GM12878 (cell line): ENCODE measurements at regions not wholly inside any gene's neighbourhood (a gene's known extent, or its start where the extent isn't known, plus 50 kb on each side); places are given as distances from the start of the nearest gene placed in this dataset.

ENCODE experiments used
- ATAC-seq: fragments of 200-7000 bp; cut with Tn5 transposase; 3 replicates; pipeline ENCODE4 v1.9.1; 2020; ENCODE audit warnings: mild to moderate bottlenecking, moderate library complexity
- BruUV-seq: library from RNA; stranded (reverse); fragments of 400-500 nt; replicated peaks from 2 replicates; lab custom pipeline; 2021; lab: Mats Ljungman, UMichigan
- CTCF ChIA-PET: fragments of 300-600 bp; sonication (Branson Sonifier 250); formaldehyde crosslinking; extraction: SDS; loops from one replicate; lab custom pipeline; 2021; ENCODE audit warnings: inconsistent platforms; lab: Yijun Ruan, JAX
- POLR2A ChIA-PET: fragments of 350-600 bp; formaldehyde crosslinking; extraction: SDS; loops from one replicate; lab custom pipeline; 2021; ENCODE audit warnings: inconsistent platforms; lab: Charles Lee
- RAD21 ChIA-PET: fragments of 300-600 bp; sonication (Branson Sonifier 250); formaldehyde crosslinking; loops from one replicate; lab custom pipeline; 2023; ENCODE audit warnings: antibody characterized with exemption; ENCODE audit not compliant: unreplicated experiment; lab: Charles Lee
- SMC1A ChIA-PET: fragments of 300-600 bp; sonication (Branson Sonifier 250); formaldehyde crosslinking; loops from one replicate; lab custom pipeline; 2023; ENCODE audit not compliant: unreplicated experiment, uncharacterized antibody; lab: Charles Lee
- DNase-seq: peaks from one replicate; pipeline ENCODE4 v3.0.0-alpha.2; 2011; ENCODE audit warnings: low read depth, low spot score
- FAIRE-seq: peaks from 3 replicates; lab custom pipeline; 2011; peaks lifted over from hg19 to GRCh38; lab: Jason Lieb, UNC
- H2AFZ ChIP-seq: 2 replicates; pipeline ENCODE4 v1.6.0; 2011; ENCODE audit warnings: low read depth, low read length, control low read depth; ENCODE audit not compliant: control insufficient read depth
- H3K27ac ChIP-seq: 2 replicates; pipeline ENCODE4 v1.5.1; 2011; ENCODE audit warnings: control low read depth; ENCODE audit not compliant: control insufficient read depth, insufficient read depth
- H3K27me3 ChIP-seq, 2 experiments: replicated peaks in 1 of 2; 2 replicates each; pipeline versions ENCODE4 v1.6.0 to v1.6.1; 2011; ENCODE audit warnings: low read length in 1 of 2; ENCODE audit not compliant: control insufficient read depth in 2 of 2, insufficient read depth in 2 of 2
- H3K36me3 ChIP-seq, 2 experiments: 2 replicates each; pipeline ENCODE4 v1.5.1; 2011; ENCODE audit warnings: low read length in 1 of 2; ENCODE audit not compliant: control insufficient read depth in 2 of 2, insufficient read depth in 2 of 2
- H3K4me1 ChIP-seq: 2 replicates; pipeline ENCODE4 v1.6.1; 2011; ENCODE audit warnings: mild to moderate bottlenecking, low read length, moderate library complexity, mixed read lengths; ENCODE audit not compliant: control insufficient read depth, insufficient read depth
- H3K4me2 ChIP-seq: 2 replicates; pipeline ENCODE4 v1.6.0; 2011; ENCODE audit warnings: control low read depth; ENCODE audit not compliant: control insufficient read depth, insufficient read depth
- H3K4me3 ChIP-seq: fragments of 200-600 bp; sonication (generic); 2 replicates; pipeline ENCODE4 v1.5.1; 2016
- H3K79me2 ChIP-seq: 2 replicates; pipeline ENCODE4 v1.6.0; 2011; ENCODE audit warnings: low read length; ENCODE audit not compliant: control insufficient read depth, insufficient read depth
- H3K9ac ChIP-seq: 2 replicates; pipeline ENCODE4 v1.8.0; 2011; ENCODE audit warnings: low read length, control low read depth, mixed read lengths; ENCODE audit not compliant: control insufficient read depth, insufficient read depth
- H3K9me3 ChIP-seq: replicated peaks from 3 replicates; pipeline ENCODE4 v1.5.1; 2011; ENCODE audit warnings: mild to moderate bottlenecking, low read length; ENCODE audit not compliant: control insufficient read depth, insufficient read depth
- H4K20me1 ChIP-seq: 2 replicates; pipeline ENCODE4 v1.6.0; 2011; ENCODE audit not compliant: control insufficient read depth, insufficient read depth
- BACH1 ChIP-seq: fragments of 450-650 bp; IDR thresholded peaks from 2 replicates; pipeline ENCODE4 v1.6.1; 2017; ENCODE audit warnings: mild to moderate bottlenecking, borderline replicate concordance
- CBX5 ChIP-seq: sonication (generic); IDR thresholded peaks from 2 replicates; pipeline ENCODE4 v1.6.1; 2016; ENCODE audit warnings: low read depth, moderate library complexity, mild to moderate bottlenecking, inconsistent platforms
- CEBPB ChIP-seq, 2 experiments: fragments of 150-350 bp in 1 of 2; IDR thresholded peaks; 2 replicates each; pipeline ENCODE4 v1.6.1; 2012 to 2014; ENCODE audit warnings: low read depth in 2 of 2, low read length in 2 of 2, borderline replicate concordance in 1 of 2, inconsistent platforms in 1 of 2
- CHD2 ChIP-seq: IDR thresholded peaks from 2 replicates; pipeline ENCODE4 v1.6.1; 2011; ENCODE audit warnings: low read depth, low read length, improper control_type of control experiment, borderline replicate concordance
- CREB1 ChIP-seq: IDR thresholded peaks from 2 replicates; pipeline ENCODE4 v1.6.1; 2012; ENCODE audit warnings: low read depth, mild to moderate bottlenecking, inconsistent platforms
- EP300 ChIP-seq, 2 experiments: fragments of 150-350 bp in 1 of 2; IDR thresholded peaks; 2 replicates each; pipeline ENCODE4 v1.6.1; 2011 to 2012; ENCODE audit warnings: low read depth in 2 of 2, low read length in 2 of 2, borderline replicate concordance in 1 of 2, improper control_type of control experiment in 1 of 2, inconsistent platforms in 1 of 2; ENCODE audit not compliant: control insufficient read depth in 1 of 2
- FOXK2 ChIP-seq: fragments of 450-650 bp; IDR thresholded peaks from 2 replicates; pipeline ENCODE4 v1.6.1; 2017; ENCODE audit warnings: mild to moderate bottlenecking, moderate library complexity
- HDGF ChIP-seq: fragments of 450-650 bp; IDR thresholded peaks from 2 replicates; pipeline ENCODE4 v1.6.1; 2016; ENCODE audit warnings: antibody characterized with exemption
- NR2C1 ChIP-seq: fragments of 450-650 bp; IDR thresholded peaks from 2 replicates; pipeline ENCODE4 v1.6.1; 2017; ENCODE audit warnings: antibody characterized with exemption, mild to moderate bottlenecking, moderate library complexity
- RAD21 ChIP-seq: IDR thresholded peaks from 2 replicates; pipeline ENCODE4 v1.6.1; 2011; ENCODE audit warnings: mild to moderate bottlenecking, low read depth, low read length, moderate library complexity; ENCODE audit not compliant: insufficient read depth
- RB1 ChIP-seq: fragments of 450-650 bp; formaldehyde crosslinking; IDR thresholded peaks from 2 replicates; pipeline ENCODE4 v1.6.1; 2017; ENCODE audit warnings: mild to moderate bottlenecking, borderline replicate concordance
- RELA ChIP-seq: fragments of 450-650 bp; IDR thresholded peaks from 2 replicates; pipeline ENCODE4 v1.8.0; 2014; ENCODE audit warnings: borderline replicate concordance; ENCODE audit not compliant: partially characterized antibody
- SMARCA5 ChIP-seq: fragments of 450-650 bp; IDR thresholded peaks from 2 replicates; pipeline ENCODE4 v1.6.1; 2017; ENCODE audit warnings: mild to moderate bottlenecking
- TBL1XR1 ChIP-seq: IDR thresholded peaks from 2 replicates; pipeline ENCODE4 v1.6.1; 2012; ENCODE audit warnings: low read depth, low read length, improper control_type of control experiment
- ZNF274 ChIP-seq: IDR thresholded peaks from one replicate; pipeline ENCODE4 v1.8.0; 2011; ENCODE audit not compliant: insufficient read length, insufficient read depth
- WGBS: methylation state at CpG from one replicate; pipeline ENCODE4 v1.1.6; 2016; ENCODE audit warnings: low lambda C conversion rate; ENCODE audit not compliant: insufficient replicate concordance, insufficient coverage; ENCODE audit errors: missing lambda C conversion rate; 5-methylcytosine and 5-hydroxymethylcytosine counted together
- in situ Hi-C: fragments of 300-500 bp; cut with MboI; formaldehyde crosslinking; loops from 9 replicates; pipeline ENCODE4 v1.14.3; 2018; ENCODE audit warnings: mixed read lengths
- intact Hi-C: fragments of 100-400 bp; cut with micrococcal nuclease; formaldehyde crosslinking; loops from one replicate; pipeline ENCODE4 v1.14.2; 2022; ENCODE audit not compliant: unreplicated experiment
- TF ChIP-seq, protein P1 (sequence below): fragments of 150-350 bp; IDR thresholded peaks from 2 replicates; pipeline ENCODE4 v1.6.1; 2016; ENCODE audit warnings: low read depth, low read length
- TF ChIP-seq, protein P2 (sequence below): fragments of 450-650 bp; IDR thresholded peaks from 2 replicates; pipeline ENCODE4 v1.6.1; 2017; ENCODE audit warnings: mild to moderate bottlenecking, low read depth, inconsistent platforms; ENCODE audit not compliant: poor library complexity, severe bottlenecking
- TF ChIP-seq, protein P3 (sequence below): fragments of 450-650 bp; IDR thresholded peaks from 2 replicates; pipeline ENCODE4 v1.6.1; 2016; ENCODE audit warnings: mild to moderate bottlenecking

DNA sequence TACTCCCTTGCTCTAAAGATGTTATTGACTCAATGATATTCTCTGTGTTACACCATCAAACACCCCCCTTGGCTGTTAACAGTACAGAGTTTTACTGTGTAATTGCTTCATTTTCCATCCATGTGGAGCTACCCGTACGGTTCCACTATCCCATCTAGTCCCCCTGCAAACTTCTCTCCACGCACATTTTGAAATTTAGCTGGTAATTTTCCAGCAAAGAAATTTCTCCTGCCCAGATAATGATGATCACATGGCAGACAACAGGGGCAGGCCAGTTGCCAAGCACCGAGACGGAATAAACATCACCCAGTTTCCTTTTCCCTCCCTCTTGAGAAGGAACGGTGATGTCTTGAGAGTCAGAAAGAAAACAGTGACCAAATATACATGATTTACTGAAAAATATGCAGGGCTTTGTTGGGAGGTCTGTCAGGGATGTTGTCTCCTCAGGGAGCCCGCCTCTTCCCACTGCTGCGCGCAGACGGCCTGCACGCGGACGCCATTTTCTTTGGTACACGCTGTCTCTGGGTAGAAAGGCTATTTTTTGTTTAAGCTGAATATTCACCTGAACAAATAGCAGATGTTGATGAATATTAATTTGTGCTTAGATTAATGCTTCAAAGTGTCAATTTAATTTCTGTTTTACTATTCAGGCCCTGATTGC lies 109.9 kb downstream of the OLFM4 start:
- intact Hi-C loops (no loop called here), in situ Hi-C loops (no loop called here)
- FAIRE-seq = no peak
- Histone ChIP-seq H3K4me3 (no peak overlapping the region), H3K36me3 (no peaks in the 10 kb centered on the region), H3K4me1 (no peaks in the 10 kb centered on the region), H3K27me3 (no peaks in the 10 kb centered on the region), H2AFZ (no peak overlapping the region), H3K4me2 (no peak overlapping the region), H3K9me3 (no peaks in the 10 kb centered on the region), H3K27ac (no peak overlapping the region), H3K79me2 (no peaks in the 10 kb centered on the region), H3K9ac (no peak overlapping the region), H4K20me1 (no peaks in the 10 kb centered on the region)
- CTCF ChIA-PET = interaction anchor here (1.1 to 1.6 kb wide), 2 partner anchors 12 to 14 kb away, joined by 3 read pairs; no protein-coding TSS in a partner anchor
- RAD21 ChIA-PET = no interaction called here
- SMC1A ChIA-PET = interaction anchor here (1.3 to 1.5 kb wide), 2 partner anchors 13 kb away, joined by 3 to 6 read pairs; no protein-coding TSS in a partner anchor
- POLR2A ChIA-PET = no interaction called here
- WGBS = 65% methylated on average over 14 of the region's 14 CpGs
- BruUV-seq = no TSS peak
- ATAC-seq = no peak
- no peak for DNase-seq
- TF ChIP-seq EP300 (IDR thresholded peaks at IDR 0.05; ENCODE audit: borderline replicate concordance in 1 of 2, control insufficient read depth in 1 of 2, low read depth in 2 of 2, low read length in 2 of 2) = no peak
- TF ChIP-seq, protein P1, sequence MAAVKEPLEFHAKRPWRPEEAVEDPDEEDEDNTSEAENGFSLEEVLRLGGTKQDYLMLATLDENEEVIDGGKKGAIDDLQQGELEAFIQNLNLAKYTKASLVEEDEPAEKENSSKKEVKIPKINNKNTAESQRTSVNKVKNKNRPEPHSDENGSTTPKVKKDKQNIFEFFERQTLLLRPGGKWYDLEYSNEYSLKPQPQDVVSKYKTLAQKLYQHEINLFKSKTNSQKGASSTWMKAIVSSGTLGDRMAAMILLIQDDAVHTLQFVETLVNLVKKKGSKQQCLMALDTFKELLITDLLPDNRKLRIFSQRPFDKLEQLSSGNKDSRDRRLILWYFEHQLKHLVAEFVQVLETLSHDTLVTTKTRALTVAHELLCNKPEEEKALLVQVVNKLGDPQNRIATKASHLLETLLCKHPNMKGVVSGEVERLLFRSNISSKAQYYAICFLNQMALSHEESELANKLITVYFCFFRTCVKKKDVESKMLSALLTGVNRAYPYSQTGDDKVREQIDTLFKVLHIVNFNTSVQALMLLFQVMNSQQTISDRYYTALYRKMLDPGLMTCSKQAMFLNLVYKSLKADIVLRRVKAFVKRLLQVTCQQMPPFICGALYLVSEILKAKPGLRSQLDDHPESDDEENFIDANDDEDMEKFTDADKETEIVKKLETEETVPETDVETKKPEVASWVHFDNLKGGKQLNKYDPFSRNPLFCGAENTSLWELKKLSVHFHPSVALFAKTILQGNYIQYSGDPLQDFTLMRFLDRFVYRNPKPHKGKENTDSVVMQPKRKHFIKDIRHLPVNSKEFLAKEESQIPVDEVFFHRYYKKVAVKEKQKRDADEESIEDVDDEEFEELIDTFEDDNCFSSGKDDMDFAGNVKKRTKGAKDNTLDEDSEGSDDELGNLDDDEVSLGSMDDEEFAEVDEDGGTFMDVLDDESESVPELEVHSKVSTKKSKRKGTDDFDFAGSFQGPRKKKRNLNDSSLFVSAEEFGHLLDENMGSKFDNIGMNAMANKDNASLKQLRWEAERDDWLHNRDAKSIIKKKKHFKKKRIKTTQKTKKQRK = no peak
- no peak for TF ChIP-seq CBX5
- TF ChIP-seq, protein P2, sequence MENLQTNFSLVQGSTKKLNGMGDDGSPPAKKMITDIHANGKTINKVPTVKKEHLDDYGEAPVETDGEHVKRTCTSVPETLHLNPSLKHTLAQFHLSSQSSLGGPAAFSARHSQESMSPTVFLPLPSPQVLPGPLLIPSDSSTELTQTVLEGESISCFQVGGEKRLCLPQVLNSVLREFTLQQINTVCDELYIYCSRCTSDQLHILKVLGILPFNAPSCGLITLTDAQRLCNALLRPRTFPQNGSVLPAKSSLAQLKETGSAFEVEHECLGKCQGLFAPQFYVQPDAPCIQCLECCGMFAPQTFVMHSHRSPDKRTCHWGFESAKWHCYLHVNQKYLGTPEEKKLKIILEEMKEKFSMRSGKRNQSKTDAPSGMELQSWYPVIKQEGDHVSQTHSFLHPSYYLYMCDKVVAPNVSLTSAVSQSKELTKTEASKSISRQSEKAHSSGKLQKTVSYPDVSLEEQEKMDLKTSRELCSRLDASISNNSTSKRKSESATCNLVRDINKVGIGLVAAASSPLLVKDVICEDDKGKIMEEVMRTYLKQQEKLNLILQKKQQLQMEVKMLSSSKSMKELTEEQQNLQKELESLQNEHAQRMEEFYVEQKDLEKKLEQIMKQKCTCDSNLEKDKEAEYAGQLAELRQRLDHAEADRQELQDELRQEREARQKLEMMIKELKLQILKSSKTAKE = no peak
- TF ChIP-seq CHD2 = no peak
- TF ChIP-seq, protein P3, sequence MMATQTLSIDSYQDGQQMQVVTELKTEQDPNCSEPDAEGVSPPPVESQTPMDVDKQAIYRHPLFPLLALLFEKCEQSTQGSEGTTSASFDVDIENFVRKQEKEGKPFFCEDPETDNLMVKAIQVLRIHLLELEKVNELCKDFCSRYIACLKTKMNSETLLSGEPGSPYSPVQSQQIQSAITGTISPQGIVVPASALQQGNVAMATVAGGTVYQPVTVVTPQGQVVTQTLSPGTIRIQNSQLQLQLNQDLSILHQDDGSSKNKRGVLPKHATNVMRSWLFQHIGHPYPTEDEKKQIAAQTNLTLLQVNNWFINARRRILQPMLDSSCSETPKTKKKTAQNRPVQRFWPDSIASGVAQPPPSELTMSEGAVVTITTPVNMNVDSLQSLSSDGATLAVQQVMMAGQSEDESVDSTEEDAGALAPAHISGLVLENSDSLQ = no peak
- no peak for TF ChIP-seq CREB1
- no peak for TF ChIP-seq NR2C1
- no peak for TF ChIP-seq CEBPB (IDR thresholded peaks at IDR 0.05; ENCODE audit: borderline replicate concordance in 1 of 2, low read depth in 2 of 2, low read length in 2 of 2)
- no peak for TF ChIP-seq TBL1XR1
- TF ChIP-seq BACH1 = no peak
- no peak for TF ChIP-seq FOXK2
- no peak for TF ChIP-seq RELA
- no peak for TF ChIP-seq SMARCA5
- TF ChIP-seq HDGF = no peak
- TF ChIP-seq RB1 = no peak
- TF ChIP-seq ZNF274 = no peak
- TF ChIP-seq RAD21 = no peak
